NCI-H2227 (cell line): ENCODE measurements at regions not wholly inside any gene's neighbourhood (a gene's known extent, or its start where the extent isn't known, plus 50 kb on each side); places are given as distances from the start of the nearest gene placed in this dataset.
"Not testable (repeated sequence)": the region's sequence is repeated elsewhere in the genome, so short reads cannot be mapped to it uniquely, and the experiment has no call there.

ENCODE experiments used
- DNase-seq: peaks from one replicate; lab custom pipeline; 2025; ENCODE audit not compliant: unreplicated experiment; lab: John Stamatoyannopoulos, UW

GRCh38 chr18:59038295-59039039 lies 101.2 kb upstream of the SEC11C start:
- DNase-seq, result no peak

GRCh38 chr18:59039040-59039320 lies 100.7 kb upstream of the SEC11C start:
- DNase-seq, result not testable (repeated sequence)

- DNase-seq, result no peak
Measured at GRCh38 chr18:59039449-59039848, 100.2 kb upstream of the SEC11C start.

- DNase-seq, result no peak
Measured at GRCh38 chr18:59040770-59041148, 98.9 kb upstream of the SEC11C start.

GRCh38 chr18:59041296-59041695 lies 98.4 kb upstream of the SEC11C start:
- DNase-seq, result no peak

GRCh38 chr18:59041819-59042815 lies 97.6 kb upstream of the SEC11C start:
- no peak for DNase-seq

GRCh38 chr18:59044855-59045254 lies 94.8 kb upstream of the SEC11C start:
- DNase-seq, result no peak

- DNase-seq, result no peak
Measured at GRCh38 chr18:59047321-59048047, 92.2 kb upstream of the SEC11C start.

GRCh38 chr18:59048048-59048363 lies 91.7 kb upstream of the SEC11C start:
- DNase-seq, result no peak

GRCh38 chr18:59048378-59048777 lies 91.3 kb upstream of the SEC11C start:
- no peak for DNase-seq

- peak; percentile 44 for DNase-seq
Measured at GRCh38 chr18:59049721-59050660, 89.7 kb upstream of the SEC11C start.

- DNase-seq, result no peak
Measured at GRCh38 chr18:59050661-59051057, 89.0 kb upstream of the SEC11C start.

GRCh38 chr18:59051470-59052165 lies 88.1 kb upstream of the SEC11C start:
- DNase-seq, result no peak

- no peak for DNase-seq
Measured at GRCh38 chr18:59052965-59053820, 86.5 kb upstream of the SEC11C start.

GRCh38 chr18:59054496-59055287 lies 85.0 kb upstream of the SEC11C start:
- DNase-seq, result no peak

GRCh38 chr18:59055345-59056032 lies 84.2 kb upstream of the SEC11C start:
- no peak for DNase-seq

- DNase-seq, result no peak
Measured at GRCh38 chr18:59056706-59057492, 82.8 kb upstream of the SEC11C start.
